Smooth muscle cell (in vitro differentiated cells): ENCODE measurements at regions not wholly inside any gene's neighbourhood (a gene's known extent, or its start where the extent isn't known, plus 50 kb on each side); places are given as distances from the start of the nearest gene placed in this dataset.
A peak's percentile ranks its signal among the peaks of the same experiment; 100 is the strongest.

Experiments used
- DNase-seq: peaks from one replicate; lab custom pipeline; 2025; ENCODE audit not compliant: unreplicated experiment; lab: John Stamatoyannopoulos, UW
- H2AFZ ChIP-seq: fragments of 200-600 bp; sonication (generic); 2 replicates; pipeline ENCODE4 v1.6.0; 2016; ENCODE audit warnings: antibody characterized with exemption, low read depth, mild to moderate bottlenecking
- H3F3A ChIP-seq: fragments of 200-600 bp; sonication (generic); 2 replicates; pipeline ENCODE4 v1.6.0; 2017; ENCODE audit warnings: antibody characterized with exemption, low read depth
- H3K27ac ChIP-seq: fragments of 200-600 bp; sonication (generic); 2 replicates; pipeline ENCODE4 v1.5.1; 2016; ENCODE audit warnings: low read depth, mild to moderate bottlenecking
- H3K27me3 ChIP-seq: fragments of 200-600 bp; sonication (generic); 2 replicates; pipeline ENCODE4 v1.6.1; 2016; ENCODE audit warnings: low read depth, mild to moderate bottlenecking
- H3K36me3 ChIP-seq: fragments of 200-600 bp; sonication (generic); 2 replicates; pipeline ENCODE4 v1.5.1; 2016; ENCODE audit warnings: low read depth
- H3K4me1 ChIP-seq: fragments of 200-600 bp; sonication (generic); 2 replicates; pipeline ENCODE4 v1.5.1; 2016; ENCODE audit warnings: low read depth
- H3K4me2 ChIP-seq: fragments of 200-600 bp; sonication (generic); 2 replicates; pipeline ENCODE4 v1.6.0; 2016; ENCODE audit warnings: mild to moderate bottlenecking
- H3K4me3 ChIP-seq: fragments of 200-600 bp; sonication (generic); 2 replicates; pipeline ENCODE4 v1.5.1; 2016; ENCODE audit warnings: mild to moderate bottlenecking
- H3K79me2 ChIP-seq: fragments of 200-600 bp; sonication (generic); 2 replicates; pipeline ENCODE4 v1.6.0; 2016; ENCODE audit warnings: low read depth, mild to moderate bottlenecking
- H3K9ac ChIP-seq: fragments of 200-600 bp; sonication (generic); 2 replicates; pipeline ENCODE4 v1.6.0; 2016; ENCODE audit warnings: low read depth
- H3K9me3 ChIP-seq: fragments of 200-600 bp; sonication (generic); replicated peaks from 2 replicates; pipeline ENCODE4 v1.5.1; 2016; ENCODE audit warnings: low read depth
- H4K20me1 ChIP-seq: fragments of 200-600 bp; sonication (generic); 2 replicates; pipeline ENCODE4 v1.6.0; 2016; ENCODE audit warnings: low read depth
- WGBS: methylation state at CpG from one replicate; pipeline ENCODE4 v1.1.7; 2016; ENCODE audit warnings: low lambda C conversion rate; 5-methylcytosine and 5-hydroxymethylcytosine counted together
- TF ChIP-seq, protein P1 (sequence below): fragments of 200-600 bp; sonication (generic); IDR thresholded peaks from 2 replicates; pipeline ENCODE4 v1.5.1; 2017; ENCODE audit warnings: borderline replicate concordance, mild to moderate bottlenecking, antibody characterized with exemption; ENCODE audit not compliant: insufficient read depth, poor library complexity, severe bottlenecking

DNA sequence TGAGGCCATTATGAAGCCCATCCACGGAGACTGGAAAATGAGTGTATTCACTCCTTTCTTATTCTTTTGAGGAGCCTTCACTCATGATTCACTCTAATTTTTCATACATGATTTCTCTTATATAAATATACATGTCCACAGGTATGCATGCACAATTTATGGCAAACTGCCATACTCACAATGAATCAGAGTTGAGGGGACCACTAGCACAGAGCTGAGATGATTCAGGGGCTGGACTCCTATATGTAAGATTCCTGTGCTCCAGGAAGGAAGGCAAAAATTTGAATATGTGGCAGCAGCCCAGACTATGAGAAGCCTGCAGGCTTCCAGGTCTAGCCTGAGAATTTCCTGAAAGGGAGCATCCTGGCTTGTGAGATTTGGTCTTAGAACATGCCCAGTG lies 484.6 kb downstream of the PRELID2 start:
- Histone ChIP-seq H3K9me3 (no peaks in the 10 kb centered on the region), H3K4me3 (no peak overlapping the region), H3F3A (no peaks in the 10 kb centered on the region), H3K9ac (no peak overlapping the region), H3K36me3 (no peaks in the 10 kb centered on the region), H3K79me2 (no peaks in the 10 kb centered on the region), H3K4me2 (no peak overlapping the region), H4K20me1 (no peaks in the 10 kb centered on the region), H2AFZ (no peak overlapping the region), H3K4me1 (no peaks in the 10 kb centered on the region), H3K27ac (no peak overlapping the region), H3K27me3 (no peaks in the 10 kb centered on the region)
- 93% methylated on average over 1 of the region's 1 CpG for WGBS
- TF ChIP-seq, protein P1, sequence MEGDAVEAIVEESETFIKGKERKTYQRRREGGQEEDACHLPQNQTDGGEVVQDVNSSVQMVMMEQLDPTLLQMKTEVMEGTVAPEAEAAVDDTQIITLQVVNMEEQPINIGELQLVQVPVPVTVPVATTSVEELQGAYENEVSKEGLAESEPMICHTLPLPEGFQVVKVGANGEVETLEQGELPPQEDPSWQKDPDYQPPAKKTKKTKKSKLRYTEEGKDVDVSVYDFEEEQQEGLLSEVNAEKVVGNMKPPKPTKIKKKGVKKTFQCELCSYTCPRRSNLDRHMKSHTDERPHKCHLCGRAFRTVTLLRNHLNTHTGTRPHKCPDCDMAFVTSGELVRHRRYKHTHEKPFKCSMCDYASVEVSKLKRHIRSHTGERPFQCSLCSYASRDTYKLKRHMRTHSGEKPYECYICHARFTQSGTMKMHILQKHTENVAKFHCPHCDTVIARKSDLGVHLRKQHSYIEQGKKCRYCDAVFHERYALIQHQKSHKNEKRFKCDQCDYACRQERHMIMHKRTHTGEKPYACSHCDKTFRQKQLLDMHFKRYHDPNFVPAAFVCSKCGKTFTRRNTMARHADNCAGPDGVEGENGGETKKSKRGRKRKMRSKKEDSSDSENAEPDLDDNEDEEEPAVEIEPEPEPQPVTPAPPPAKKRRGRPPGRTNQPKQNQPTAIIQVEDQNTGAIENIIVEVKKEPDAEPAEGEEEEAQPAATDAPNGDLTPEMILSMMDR: no peak
- no peak for DNase-seq

DNA sequence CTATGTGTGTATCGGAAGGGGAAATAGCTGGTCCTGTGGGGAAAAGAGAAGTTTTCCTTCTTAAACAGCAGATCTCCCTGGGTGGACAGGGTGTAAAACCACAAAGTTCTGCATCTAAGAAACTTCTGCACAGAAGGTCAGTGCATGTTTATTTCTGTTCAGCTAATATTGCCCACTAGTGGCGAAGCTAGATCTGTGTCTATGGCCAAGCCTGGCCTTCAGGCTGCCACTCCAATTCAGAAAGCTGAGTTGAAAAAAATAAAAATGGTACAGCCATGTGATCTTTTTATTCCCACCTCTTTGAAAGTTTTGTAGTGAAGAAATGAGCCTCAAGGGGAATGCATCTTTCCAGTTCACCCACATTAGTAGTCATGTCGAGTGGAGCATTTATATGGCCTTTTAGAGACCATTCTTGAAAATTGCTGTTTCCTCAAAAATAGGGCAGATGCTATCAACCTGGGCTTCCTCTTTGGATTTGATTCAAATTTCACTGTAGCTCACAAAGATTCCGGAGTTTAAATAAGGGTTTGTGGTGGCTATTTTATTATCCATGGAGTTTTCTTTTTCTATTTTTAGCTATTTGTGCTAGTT lies 488.0 kb downstream of the PRELID2 start:
- no peaks in the 10 kb centered on the region for H3K4me1 ChIP-seq
- peak overlapping the region; percentile 20 for H2AFZ ChIP-seq
- H3K36me3 ChIP-seq: peaks cover 2% of the 10 kb centered on the region
- TF ChIP-seq, protein P1: peak; percentile 54
- no peaks in the 10 kb centered on the region for H3F3A ChIP-seq
- no peaks in the 10 kb centered on the region for H3K79me2 ChIP-seq
- no peaks in the 10 kb centered on the region for H4K20me1 ChIP-seq
- H3K9me3 ChIP-seq: no peaks in the 10 kb centered on the region
- H3K9ac ChIP-seq: no peak overlapping the region
- H3K27me3 ChIP-seq: no peaks in the 10 kb centered on the region
- no peak overlapping the region for H3K4me3 ChIP-seq
- 55% methylated on average over 4 of the region's 4 CpGs for WGBS
- H3K4me2 ChIP-seq: peak overlapping the region; percentile 13
- H3K27ac ChIP-seq: no peak overlapping the region
- no peak for DNase-seq

DNA sequence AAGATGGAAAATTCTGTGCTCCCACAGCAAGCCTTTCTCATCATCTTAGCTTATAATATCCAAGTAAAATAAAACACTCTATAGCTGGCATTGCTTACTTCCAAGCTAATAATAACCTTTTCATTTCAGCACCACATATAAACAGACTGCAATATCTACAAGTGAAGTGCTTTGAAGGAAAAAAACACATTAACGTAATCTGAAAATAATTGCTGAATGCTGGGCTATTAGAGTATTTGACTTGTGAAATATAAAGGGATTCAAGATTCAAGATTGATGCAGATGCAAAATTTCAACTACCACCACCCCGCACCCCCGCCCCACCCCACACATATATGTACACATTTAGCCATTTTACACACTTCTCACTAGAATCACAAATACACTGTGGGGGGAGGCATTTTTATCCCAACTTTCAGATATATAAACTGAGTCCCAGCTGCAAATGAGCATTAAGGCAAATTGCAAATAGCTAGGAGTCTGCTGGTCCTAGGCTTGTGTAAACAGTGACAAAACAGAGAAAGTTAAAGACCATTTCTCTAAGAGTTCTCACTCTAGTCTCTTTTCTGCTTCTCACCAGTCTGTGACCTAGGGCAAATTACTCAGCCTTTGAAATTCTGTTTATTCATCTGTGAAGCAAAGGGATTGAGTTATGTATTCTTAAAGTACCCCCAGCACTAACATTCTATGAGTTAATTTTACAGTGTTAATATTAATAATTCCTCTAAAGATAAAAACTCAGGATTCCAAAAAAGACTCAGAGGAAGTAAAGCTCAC lies 489.4 kb downstream of the PRELID2 start:
- Histone ChIP-seq H2AFZ (no peak overlapping the region), H3K9ac (no peak overlapping the region), H3F3A (no peaks in the 10 kb centered on the region), H3K4me3 (no peak overlapping the region), H3K4me1 (no peaks in the 10 kb centered on the region), H3K4me2 (no peak overlapping the region), H3K79me2 (no peaks in the 10 kb centered on the region), H3K27ac (no peak overlapping the region), H3K27me3 (no peaks in the 10 kb centered on the region), H3K36me3 (peaks cover 4% of the 10 kb centered on the region), H3K9me3 (no peaks in the 10 kb centered on the region), H4K20me1 (no peaks in the 10 kb centered on the region)
- DNase-seq: no peak
- 91% methylated on average over 3 of the region's 3 CpGs for WGBS
- TF ChIP-seq, protein P1: no peak
